ENCODE measurements at regions not wholly inside any gene's neighbourhood (a gene's known extent, or its start where the extent isn't known, plus 50 kb on each side); places are given as distances from the start of the nearest gene placed in this dataset.

GRCh38 chr1:98427664-98428063, 233.9 kb upstream of the SNX7 start:
- no peak for DNase-seq (ENCODE audit: low read depth in 1 of 2, low spot score in 1 of 2)

GRCh38 chr1:98426092-98426491, 235.4 kb upstream of the SNX7 start:
- no peak for DNase-seq (ENCODE audit: low read depth in 1 of 2, low spot score in 1 of 2)

- DNase-seq (ENCODE audit: low read depth in 1 of 2, low spot score in 1 of 2): no peak
These were observed 238.7 kb upstream of the SNX7 start for GRCh38 chr1:98422816-98423215.

GRCh38 chr1:98421085-98421435, 240.5 kb upstream of the SNX7 start:
- no peak for DNase-seq (ENCODE audit: low read depth in 1 of 2, low spot score in 1 of 2)

GRCh38 chr1:98420376-98421084, 241.0 kb upstream of the SNX7 start:
- no peak for DNase-seq (ENCODE audit: low read depth in 1 of 2, low spot score in 1 of 2)

GRCh38 chr1:98417820-98418219, 243.7 kb upstream of the SNX7 start:
- no peak for DNase-seq (ENCODE audit: low read depth in 1 of 2, low spot score in 1 of 2)

GRCh38 chr1:98410082-98410481, 251.4 kb upstream of the SNX7 start:
- no peak for DNase-seq (ENCODE audit: low read depth in 1 of 2, low spot score in 1 of 2)

- no peak for DNase-seq (ENCODE audit: low read depth in 1 of 2, low spot score in 1 of 2)
These were observed 255.0 kb upstream of the SNX7 start for GRCh38 chr1:98406352-98407088.

GRCh38 chr1:98405581-98406074, 255.9 kb upstream of the SNX7 start:
- no peak for DNase-seq (ENCODE audit: low read depth in 1 of 2, low spot score in 1 of 2)

GRCh38 chr1:98404866-98405265, 256.7 kb upstream of the SNX7 start:
- DNase-seq (ENCODE audit: low read depth in 1 of 2, low spot score in 1 of 2): no peak

GRCh38 chr1:98403963-98404480, 257.5 kb upstream of the SNX7 start:
- no peak for DNase-seq (ENCODE audit: low read depth in 1 of 2, low spot score in 1 of 2)

GRCh38 chr1:98402860-98403259, 258.7 kb upstream of the SNX7 start:
- DNase-seq (ENCODE audit: low read depth in 1 of 2, low spot score in 1 of 2): no peak

- no peak for DNase-seq (ENCODE audit: low read depth in 1 of 2, low spot score in 1 of 2)
These were observed 261.1 kb upstream of the SNX7 start for GRCh38 chr1:98400446-98400845.

GRCh38 chr1:98399218-98399617, 262.3 kb upstream of the SNX7 start:
- no peak for DNase-seq (ENCODE audit: low read depth in 1 of 2, low spot score in 1 of 2)

- no peak for DNase-seq (ENCODE audit: low read depth in 1 of 2, low spot score in 1 of 2)
These were observed 262.9 kb upstream of the SNX7 start for GRCh38 chr1:98398649-98399048.

- no peak for DNase-seq (ENCODE audit: low read depth in 1 of 2, low spot score in 1 of 2)
These were observed 263.4 kb upstream of the SNX7 start for GRCh38 chr1:98398092-98398491.

GRCh38 chr1:98393719-98394118, 267.8 kb upstream of the SNX7 start:
- no peak for DNase-seq (ENCODE audit: low read depth in 1 of 2, low spot score in 1 of 2)

- no peak for DNase-seq (ENCODE audit: low read depth in 1 of 2, low spot score in 1 of 2)
These were observed 270.3 kb upstream of the SNX7 start for GRCh38 chr1:98391175-98391574.

- no peak for DNase-seq (ENCODE audit: low read depth in 1 of 2, low spot score in 1 of 2)
These were observed 271.7 kb upstream of the SNX7 start for GRCh38 chr1:98389809-98390208.

GRCh38 chr1:98388441-98388840, 273.1 kb upstream of the SNX7 start:
- DNase-seq (ENCODE audit: low read depth in 1 of 2, low spot score in 1 of 2): no peak

GRCh38 chr1:98387701-98388100, 273.8 kb upstream of the SNX7 start:
- DNase-seq (ENCODE audit: low read depth in 1 of 2, low spot score in 1 of 2): no peak

- no peak for DNase-seq (ENCODE audit: low read depth in 1 of 2, low spot score in 1 of 2)
These were observed 274.7 kb upstream of the SNX7 start for GRCh38 chr1:98386675-98387440.

Data from activated T-helper 1 cell treated with anti-CD3 and anti-CD28 coated beads, Interleukin-2, amount 50 U/mL, for 16 hours (primary cell).